ENCODE measurements at regions not wholly inside any gene's neighbourhood (a gene's known extent, or its start where the extent isn't known, plus 50 kb on each side); places are given as distances from the start of the nearest gene placed in this dataset.

DNA sequence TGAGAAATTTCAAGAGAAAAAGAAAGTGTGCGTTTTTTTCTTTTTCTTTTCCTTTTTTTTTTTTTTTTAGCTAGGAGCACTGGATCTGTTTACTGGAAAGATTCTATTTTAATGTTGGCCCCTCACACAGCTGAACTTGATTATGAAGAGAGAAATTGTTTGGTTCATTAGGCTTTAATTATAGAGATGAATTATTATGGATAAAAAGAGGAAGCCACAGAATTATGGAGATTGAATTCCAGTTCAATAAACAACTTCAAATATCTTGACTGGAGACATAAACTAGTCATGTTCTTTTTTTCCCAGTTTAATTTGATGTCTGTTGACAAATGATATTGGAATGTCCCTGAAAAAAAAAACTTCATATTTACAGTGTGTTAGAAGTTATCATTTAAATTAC lies 152.0 kb upstream of the HS3ST3A1 start:
- no peaks in the 10 kb centered on the region for H3K27me3 ChIP-seq (ENCODE audit: control insufficient read depth in 1 of 2, insufficient read depth in 2 of 2, low read length in 2 of 2)
- H3K27ac ChIP-seq (ENCODE audit: low read depth, low read length) = no peak overlapping the region
- no peak overlapping the region for H3K4me3 ChIP-seq (ENCODE audit: low read depth in 1 of 2, low read length in 2 of 2)
- H3K9me3 ChIP-seq (ENCODE audit: control insufficient read depth in 1 of 2, low read length in 2 of 2) = no peaks in the 10 kb centered on the region
- H3K9ac ChIP-seq (ENCODE audit: low read depth in 1 of 2, low read length in 2 of 2) = no peak overlapping the region
- no peaks in the 10 kb centered on the region for H3K4me1 ChIP-seq (ENCODE audit: control insufficient read depth in 1 of 2, insufficient read depth in 2 of 2, low read length in 2 of 2)
- H3K36me3 ChIP-seq (ENCODE audit: control insufficient read depth in 1 of 2, insufficient read depth in 2 of 2, low read length in 2 of 2) = no peaks in the 10 kb centered on the region

DNA sequence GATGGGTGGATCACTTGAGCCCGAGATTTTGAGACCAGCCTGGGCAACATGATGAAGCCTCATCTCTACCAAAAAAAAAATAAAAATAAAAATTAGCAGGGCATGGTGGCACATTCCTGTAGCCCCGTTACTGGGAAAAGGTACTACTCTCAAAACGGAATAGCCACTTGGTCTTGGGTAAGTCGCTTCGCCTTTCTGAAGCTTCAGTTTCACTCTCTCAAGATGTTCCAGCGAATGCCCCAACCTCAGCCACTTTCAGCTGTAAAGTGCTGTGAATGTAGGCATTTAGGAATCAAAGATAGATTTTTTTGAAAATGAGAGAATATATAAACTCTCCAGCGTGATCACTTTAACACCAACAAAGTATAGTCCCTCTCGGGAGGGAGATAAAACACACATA lies 154.1 kb upstream of the HS3ST3A1 start:
- H3K27ac ChIP-seq (ENCODE audit: low read depth, low read length) = no peak overlapping the region
- H3K27me3 ChIP-seq (ENCODE audit: control insufficient read depth in 1 of 2, insufficient read depth in 2 of 2, low read length in 2 of 2) = no peaks in the 10 kb centered on the region
- no peak overlapping the region for H3K4me3 ChIP-seq (ENCODE audit: low read depth in 1 of 2, low read length in 2 of 2)
- no peaks in the 10 kb centered on the region for H3K4me1 ChIP-seq (ENCODE audit: control insufficient read depth in 1 of 2, insufficient read depth in 2 of 2, low read length in 2 of 2)
- H3K9ac ChIP-seq (ENCODE audit: low read depth in 1 of 2, low read length in 2 of 2) = no peak overlapping the region
- no peaks in the 10 kb centered on the region for H3K9me3 ChIP-seq (ENCODE audit: control insufficient read depth in 1 of 2, low read length in 2 of 2)
- no peaks in the 10 kb centered on the region for H3K36me3 ChIP-seq (ENCODE audit: control insufficient read depth in 1 of 2, insufficient read depth in 2 of 2, low read length in 2 of 2)

DNA sequence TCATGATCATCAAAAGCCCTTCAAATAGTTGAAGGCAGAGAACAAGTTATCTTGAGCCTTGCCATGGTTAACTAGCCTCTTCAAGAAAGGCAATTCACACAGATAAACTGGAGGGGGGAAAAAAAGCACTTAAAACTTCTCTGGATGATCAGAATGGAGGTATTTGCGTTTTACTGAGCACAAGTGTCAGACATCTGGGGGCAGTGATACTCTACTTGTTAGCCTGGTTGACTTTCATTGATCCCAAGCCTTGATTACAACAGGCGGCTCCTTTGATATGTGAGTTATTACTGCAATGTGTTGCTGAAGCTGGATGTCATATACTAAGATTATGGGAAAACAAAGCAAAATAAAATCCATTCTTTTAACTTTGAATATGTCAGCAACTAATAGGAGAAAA lies 155.0 kb upstream of the HS3ST3A1 start:
- Histone ChIP-seq H3K9me3 (ENCODE audit: control insufficient read depth in 1 of 2, low read length in 2 of 2) (no peaks in the 10 kb centered on the region), H3K27me3 (ENCODE audit: control insufficient read depth in 1 of 2, insufficient read depth in 2 of 2, low read length in 2 of 2) (no peaks in the 10 kb centered on the region), H3K4me3 (ENCODE audit: low read depth in 1 of 2, low read length in 2 of 2) (no peak overlapping the region), H3K27ac (ENCODE audit: low read depth, low read length) (no peak overlapping the region), H3K9ac (ENCODE audit: low read depth in 1 of 2, low read length in 2 of 2) (no peak overlapping the region), H3K36me3 (ENCODE audit: control insufficient read depth in 1 of 2, insufficient read depth in 2 of 2, low read length in 2 of 2) (no peaks in the 10 kb centered on the region), H3K4me1 (ENCODE audit: control insufficient read depth in 1 of 2, insufficient read depth in 2 of 2, low read length in 2 of 2) (no peaks in the 10 kb centered on the region)

DNA sequence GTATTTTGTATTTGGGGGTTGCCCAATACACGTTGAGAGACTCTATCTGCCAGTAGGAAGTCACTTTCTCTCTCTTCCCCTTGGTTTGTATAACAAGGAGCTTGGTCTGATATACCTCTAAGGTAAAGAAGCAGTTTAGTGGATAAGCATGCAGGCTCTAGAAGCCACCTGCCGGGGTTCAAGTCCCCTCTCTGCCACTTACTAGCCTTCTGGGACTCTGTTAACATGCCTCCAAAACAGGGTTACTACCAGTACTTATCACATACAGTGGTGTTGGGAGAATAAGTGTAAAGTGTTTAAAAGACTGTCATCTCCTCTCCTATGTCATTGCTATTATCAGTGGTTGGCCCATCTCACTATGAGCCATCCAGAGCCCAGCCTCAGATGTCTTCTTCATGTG lies 156.1 kb upstream of the HS3ST3A1 start:
- H3K27me3 ChIP-seq (ENCODE audit: control insufficient read depth in 1 of 2, insufficient read depth in 2 of 2, low read length in 2 of 2) = no peaks in the 10 kb centered on the region
- H3K36me3 ChIP-seq (ENCODE audit: control insufficient read depth in 1 of 2, insufficient read depth in 2 of 2, low read length in 2 of 2) = no peaks in the 10 kb centered on the region
- no peaks in the 10 kb centered on the region for H3K4me1 ChIP-seq (ENCODE audit: control insufficient read depth in 1 of 2, insufficient read depth in 2 of 2, low read length in 2 of 2)
- H3K4me3 ChIP-seq (ENCODE audit: low read depth in 1 of 2, low read length in 2 of 2) = no peak overlapping the region
- H3K9me3 ChIP-seq (ENCODE audit: control insufficient read depth in 1 of 2, low read length in 2 of 2) = no peaks in the 10 kb centered on the region
- H3K27ac ChIP-seq (ENCODE audit: low read depth, low read length) = no peak overlapping the region
- H3K9ac ChIP-seq (ENCODE audit: low read depth in 1 of 2, low read length in 2 of 2) = no peak overlapping the region

DNA sequence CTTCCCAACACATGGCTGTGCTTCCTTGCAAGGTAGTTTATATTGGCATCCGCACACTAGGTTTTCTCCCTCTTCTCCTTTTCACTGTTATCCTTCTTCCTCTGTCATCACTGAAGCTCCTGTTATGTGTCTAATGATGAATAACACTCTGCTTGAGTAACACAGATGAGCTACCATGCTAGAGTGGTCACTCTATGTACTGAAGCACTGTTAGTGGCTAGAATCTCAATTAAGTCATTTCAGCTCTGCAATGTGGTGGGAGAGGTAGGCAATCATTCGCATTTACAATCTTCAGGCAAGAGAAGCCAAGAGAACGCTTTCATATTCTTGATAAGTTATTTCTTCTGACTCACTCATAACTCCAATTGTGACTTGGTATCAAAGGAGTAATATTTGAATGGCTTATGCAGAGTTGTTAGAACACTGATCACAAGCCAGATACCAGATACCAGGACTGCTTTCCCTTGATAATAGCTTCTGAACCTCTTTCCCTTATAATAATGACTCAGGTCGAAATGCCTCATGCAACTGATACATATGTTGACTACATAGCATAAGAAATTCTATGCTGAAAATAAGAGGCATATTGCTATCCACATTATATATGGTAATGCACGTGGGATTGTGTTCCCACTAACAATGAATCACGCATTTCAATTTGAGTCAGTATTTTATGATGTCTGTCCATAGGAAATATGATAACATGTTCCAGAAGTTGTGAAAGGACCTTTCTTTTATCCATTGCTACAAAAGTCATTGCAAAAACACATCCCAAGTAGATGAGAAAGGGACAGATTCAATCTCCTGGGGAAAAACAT lies 158.0 kb upstream of the HS3ST3A1 start:
- Histone ChIP-seq H3K9me3 (ENCODE audit: control insufficient read depth in 1 of 2, low read length in 2 of 2) (no peaks in the 10 kb centered on the region), H3K4me1 (ENCODE audit: control insufficient read depth in 1 of 2, insufficient read depth in 2 of 2, low read length in 2 of 2) (no peaks in the 10 kb centered on the region), H3K9ac (ENCODE audit: low read depth in 1 of 2, low read length in 2 of 2) (no peak overlapping the region), H3K36me3 (ENCODE audit: control insufficient read depth in 1 of 2, insufficient read depth in 2 of 2, low read length in 2 of 2) (no peaks in the 10 kb centered on the region), H3K27ac (ENCODE audit: low read depth, low read length) (no peak overlapping the region), H3K27me3 (ENCODE audit: control insufficient read depth in 1 of 2, insufficient read depth in 2 of 2, low read length in 2 of 2) (no peaks in the 10 kb centered on the region), H3K4me3 (ENCODE audit: low read depth in 1 of 2, low read length in 2 of 2) (no peak overlapping the region)

DNA sequence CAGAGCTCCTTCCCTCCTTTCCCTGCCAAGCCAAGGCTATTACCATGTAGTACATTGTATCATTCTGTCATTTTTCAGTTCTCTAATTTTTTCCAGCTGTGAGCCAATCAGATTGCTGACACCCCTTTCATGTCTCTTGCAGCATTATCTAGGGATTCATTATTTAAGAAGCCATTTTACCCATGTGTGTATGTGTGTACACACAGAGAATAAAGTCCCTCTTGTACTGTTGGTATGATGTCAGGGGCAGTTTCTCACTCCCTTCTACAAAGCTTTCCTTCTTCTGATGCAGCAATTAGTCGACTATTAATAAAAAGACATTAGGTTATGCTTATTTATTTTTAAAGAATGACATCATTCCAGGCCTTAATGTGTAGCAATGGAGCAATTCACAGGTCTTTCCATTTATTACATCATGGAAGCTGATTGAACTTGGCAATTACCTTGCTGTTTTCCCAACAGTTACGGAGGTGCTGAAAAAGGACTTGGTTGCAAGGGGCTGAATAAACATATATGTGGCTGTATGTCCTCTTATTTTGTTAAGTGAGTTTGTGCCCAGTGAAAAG lies 159.4 kb upstream of the HS3ST3A1 start:
- Histone ChIP-seq H3K27me3 (ENCODE audit: control insufficient read depth in 1 of 2, insufficient read depth in 2 of 2, low read length in 2 of 2) (no peaks in the 10 kb centered on the region), H3K27ac (ENCODE audit: low read depth, low read length) (no peak overlapping the region), H3K9me3 (ENCODE audit: control insufficient read depth in 1 of 2, low read length in 2 of 2) (no peaks in the 10 kb centered on the region), H3K4me3 (ENCODE audit: low read depth in 1 of 2, low read length in 2 of 2) (no peak overlapping the region), H3K9ac (ENCODE audit: low read depth in 1 of 2, low read length in 2 of 2) (no peak overlapping the region), H3K36me3 (ENCODE audit: control insufficient read depth in 1 of 2, insufficient read depth in 2 of 2, low read length in 2 of 2) (no peaks in the 10 kb centered on the region), H3K4me1 (ENCODE audit: control insufficient read depth in 1 of 2, insufficient read depth in 2 of 2, low read length in 2 of 2) (no peaks in the 10 kb centered on the region)

DNA sequence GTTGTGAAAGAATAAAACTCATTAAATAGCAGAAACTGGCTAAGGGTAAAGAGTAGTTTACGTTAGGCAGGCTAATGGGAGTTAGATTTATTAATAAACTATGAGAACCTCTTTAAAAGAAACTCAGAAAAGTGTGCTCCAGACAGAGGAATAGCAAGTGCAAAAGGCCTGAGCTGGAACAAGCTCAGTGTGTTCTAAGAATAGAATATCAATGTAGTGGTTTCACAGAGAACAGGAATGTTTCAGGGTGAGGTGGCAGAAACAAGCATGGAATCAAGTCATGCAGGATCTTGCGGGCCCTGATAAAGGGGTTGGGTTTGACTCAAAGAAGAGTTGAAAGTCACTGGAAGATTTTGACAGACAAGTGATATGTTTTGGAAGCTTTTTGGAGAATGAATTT lies 164.0 kb upstream of the HS3ST3A1 start:
- no peaks in the 10 kb centered on the region for H3K36me3 ChIP-seq (ENCODE audit: control insufficient read depth in 1 of 2, insufficient read depth in 2 of 2, low read length in 2 of 2)
- H3K4me1 ChIP-seq (ENCODE audit: control insufficient read depth in 1 of 2, insufficient read depth in 2 of 2, low read length in 2 of 2) = no peaks in the 10 kb centered on the region
- no peak overlapping the region for H3K27ac ChIP-seq (ENCODE audit: low read depth, low read length)
- H3K9me3 ChIP-seq (ENCODE audit: control insufficient read depth in 1 of 2, low read length in 2 of 2) = peaks cover 11% of the 10 kb centered on the region in 2 donors
- H3K27me3 ChIP-seq (ENCODE audit: control insufficient read depth in 1 of 2, insufficient read depth in 2 of 2, low read length in 2 of 2) = no peaks in the 10 kb centered on the region
- H3K9ac ChIP-seq (ENCODE audit: low read depth in 1 of 2, low read length in 2 of 2) = no peak overlapping the region
- no peak overlapping the region for H3K4me3 ChIP-seq (ENCODE audit: low read depth in 1 of 2, low read length in 2 of 2)

DNA sequence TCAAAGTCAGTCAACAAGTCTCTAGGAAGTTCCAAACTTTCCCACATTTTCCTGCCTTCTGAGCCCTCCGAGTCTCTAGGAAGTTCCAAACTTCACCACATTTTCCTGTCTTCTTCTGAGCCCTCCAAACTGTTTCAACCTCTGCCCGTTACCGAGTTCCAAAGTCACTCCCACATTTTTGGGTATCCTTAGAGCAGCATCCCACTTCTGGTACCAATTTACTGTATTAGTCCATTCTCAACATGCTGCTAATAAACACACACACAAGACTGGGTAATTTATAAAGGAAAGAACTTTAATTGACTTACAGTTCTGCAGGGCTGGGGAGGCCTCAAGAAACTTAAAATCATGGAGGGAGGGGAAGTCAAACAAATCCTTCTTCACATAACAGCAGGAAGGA lies 169.0 kb upstream of the HS3ST3A1 start:
- Histone ChIP-seq H3K4me3 (ENCODE audit: low read depth in 1 of 2, low read length in 2 of 2) (no peak overlapping the region), H3K27me3 (ENCODE audit: control insufficient read depth in 1 of 2, insufficient read depth in 2 of 2, low read length in 2 of 2) (no peaks in the 10 kb centered on the region), H3K9me3 (ENCODE audit: control insufficient read depth in 1 of 2, low read length in 2 of 2) (peaks cover 11% of the 10 kb centered on the region in 2 donors), H3K36me3 (ENCODE audit: control insufficient read depth in 1 of 2, insufficient read depth in 2 of 2, low read length in 2 of 2) (no peaks in the 10 kb centered on the region), H3K4me1 (ENCODE audit: control insufficient read depth in 1 of 2, insufficient read depth in 2 of 2, low read length in 2 of 2) (no peaks in the 10 kb centered on the region), H3K27ac (ENCODE audit: low read depth, low read length) (no peak overlapping the region), H3K9ac (ENCODE audit: low read depth in 1 of 2, low read length in 2 of 2) (no peak overlapping the region)

DNA sequence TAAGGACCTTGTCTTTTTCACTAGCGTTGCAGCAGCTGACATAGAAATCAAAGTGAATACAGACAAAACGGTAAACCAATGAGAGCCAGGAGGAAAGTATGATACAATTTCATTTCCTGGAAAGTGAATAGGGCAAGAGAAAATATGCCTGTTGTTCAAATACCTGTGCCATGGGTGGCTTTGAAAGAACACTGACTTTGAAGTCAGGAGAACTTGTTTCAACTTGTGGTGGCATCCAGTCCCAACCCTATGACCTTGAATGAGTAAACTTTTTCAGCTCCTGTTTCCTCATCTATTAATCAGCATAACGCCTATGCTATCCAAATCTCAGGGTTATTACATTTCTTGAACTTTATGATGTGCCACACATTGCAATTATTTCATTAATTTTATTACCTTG lies 173.7 kb upstream of the HS3ST3A1 start:
- no peak overlapping the region for H3K27ac ChIP-seq (ENCODE audit: low read depth, low read length)
- H3K9me3 ChIP-seq (ENCODE audit: control insufficient read depth in 1 of 2, low read length in 2 of 2) = peaks cover 0 to 7% of the 10 kb centered on the region in 2 donors
- no peaks in the 10 kb centered on the region for H3K4me1 ChIP-seq (ENCODE audit: control insufficient read depth in 1 of 2, insufficient read depth in 2 of 2, low read length in 2 of 2)
- H3K27me3 ChIP-seq (ENCODE audit: control insufficient read depth in 1 of 2, insufficient read depth in 2 of 2, low read length in 2 of 2) = no peaks in the 10 kb centered on the region
- H3K4me3 ChIP-seq (ENCODE audit: low read depth in 1 of 2, low read length in 2 of 2) = no peak overlapping the region
- no peaks in the 10 kb centered on the region for H3K36me3 ChIP-seq (ENCODE audit: control insufficient read depth in 1 of 2, insufficient read depth in 2 of 2, low read length in 2 of 2)
- H3K9ac ChIP-seq (ENCODE audit: low read depth in 1 of 2, low read length in 2 of 2) = no peak overlapping the region

DNA sequence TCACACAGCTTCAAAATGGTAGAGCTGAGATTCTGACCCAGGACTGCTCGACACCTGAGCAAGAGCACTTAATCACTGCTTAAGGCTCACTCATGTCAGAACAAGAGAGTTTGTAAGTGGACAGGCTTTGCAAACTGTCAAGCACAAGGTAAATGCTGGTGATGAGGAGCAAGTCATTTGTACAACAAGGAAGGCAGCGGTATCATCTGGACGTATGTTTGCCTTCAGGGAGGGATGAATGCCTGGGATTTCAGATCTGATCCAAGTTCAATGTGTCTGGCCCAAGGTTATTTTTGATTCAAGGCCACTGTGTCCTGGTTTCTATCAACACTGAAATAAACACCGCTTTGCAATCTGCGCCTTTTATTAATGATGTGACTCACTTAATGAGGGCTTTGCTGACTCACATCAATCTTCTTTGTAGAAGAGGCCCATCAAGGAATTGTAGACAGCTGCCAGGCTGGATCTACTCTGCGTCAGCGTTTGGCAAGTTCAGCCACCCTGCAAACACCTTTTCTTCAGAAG lies 174.4 kb upstream of the HS3ST3A1 start:
- H3K27ac ChIP-seq (ENCODE audit: low read depth, low read length) = no peak overlapping the region

More for the DNA sequence above, 174.4 kb upstream of the HS3ST3A1 start:
- Histone ChIP-seq H3K36me3 (ENCODE audit: control insufficient read depth in 1 of 2, insufficient read depth in 2 of 2, low read length in 2 of 2) (no peaks in the 10 kb centered on the region), H3K9ac (ENCODE audit: low read depth in 1 of 2, low read length in 2 of 2) (no peak overlapping the region), H3K9me3 (ENCODE audit: control insufficient read depth in 1 of 2, low read length in 2 of 2) (peaks cover 0 to 5% of the 10 kb centered on the region in 2 donors), H3K4me1 (ENCODE audit: control insufficient read depth in 1 of 2, insufficient read depth in 2 of 2, low read length in 2 of 2) (no peaks in the 10 kb centered on the region), H3K4me3 (ENCODE audit: low read depth in 1 of 2, low read length in 2 of 2) (no peak overlapping the region), H3K27me3 (ENCODE audit: control insufficient read depth in 1 of 2, insufficient read depth in 2 of 2, low read length in 2 of 2) (no peaks in the 10 kb centered on the region)

Data from duodenal mucosa (tissue), 2 donors.